RWPE1 (cell line): ENCODE measurements at regions not wholly inside any gene's neighbourhood (a gene's known extent, or its start where the extent isn't known, plus 50 kb on each side); places are given as distances from the start of the nearest gene placed in this dataset.

Experiments used
- CTCF ChIA-PET: fragments of 350-600 bp; sonication (Branson Sonifier 250); formaldehyde crosslinking; extraction: SDS; loops from one replicate; lab custom pipeline; 2021; lab: Yijun Ruan, JAX
- POLR2A ChIA-PET: fragments of 400-600 bp; formaldehyde crosslinking; extraction: SDS; loops from one replicate; lab custom pipeline; 2020; ENCODE audit warnings: antibody characterized with exemption; ENCODE audit not compliant: low non-redundant PET; lab: Yijun Ruan, JAX
- DNase-seq: peaks from one replicate; pipeline ENCODE4 v3.0.0; 2012; ENCODE audit warnings: low spot score
- H3K27ac ChIP-seq: fragments of 450-650 bp; 2 replicates; pipeline ENCODE4 v1.5.1; 2017
- CTCF ChIP-seq: fragments of 450-650 bp; conservative IDR thresholded peaks from 2 replicates; pipeline ENCODE4 v1.5.1; 2017; ENCODE audit warnings: low read depth, mild to moderate bottlenecking

DNA sequence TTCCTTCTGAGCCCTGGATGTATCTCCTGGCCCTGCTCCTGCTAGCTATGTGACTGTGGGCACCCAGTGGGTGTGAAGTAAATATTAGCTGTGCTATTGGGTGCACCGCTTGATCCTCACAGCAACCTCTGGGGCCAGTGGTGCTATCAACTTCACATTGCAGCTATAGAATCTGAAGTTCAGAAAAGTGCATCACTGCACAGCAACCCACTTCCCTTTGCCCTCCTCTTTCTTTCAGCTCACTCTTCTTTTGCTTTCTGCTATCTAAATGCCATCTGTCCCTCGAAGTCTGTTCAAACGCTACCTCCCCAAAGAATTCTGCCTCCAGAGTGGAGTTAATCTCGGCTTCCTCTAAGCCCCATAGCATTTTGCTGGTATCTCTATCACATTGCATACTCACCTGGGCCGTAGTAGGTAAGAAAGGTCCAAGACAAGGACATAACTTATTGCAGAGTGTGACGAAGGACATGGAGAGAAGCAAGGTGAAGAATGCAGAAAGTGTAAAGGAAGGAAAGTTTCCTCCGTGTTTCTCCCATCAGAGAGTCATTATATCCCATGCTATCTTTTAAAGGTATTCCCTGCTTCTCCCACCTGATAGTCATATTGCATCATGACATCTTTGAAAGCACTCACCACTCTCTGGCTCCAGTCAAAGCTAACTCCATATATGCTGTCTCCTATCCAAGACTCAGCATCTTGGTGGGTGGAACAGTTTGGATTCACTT, 57.1 kb upstream of the BCL6 start:
- no peak for TF ChIP-seq CTCF
- ChIA-PET POLR2A (no interaction called here), CTCF (interaction anchor here (0.6 kb wide), 1 partner anchor 112 kb away, joined by 3 read pairs; no protein-coding TSS in a partner anchor)
- no peak for DNase-seq
- no peak overlapping the region for H3K27ac ChIP-seq

GRCh38 chr3:187802928-187803259, 57.6 kb upstream of the BCL6 start:
- no peak for DNase-seq
- ChIA-PET POLR2A (no interaction called here), CTCF (interaction anchor here (0.6 kb wide), 1 partner anchor 57 kb away, joined by 4 read pairs; no protein-coding TSS in a partner anchor)
- no peak overlapping the region for H3K27ac ChIP-seq
- no peak for TF ChIP-seq CTCF

DNA sequence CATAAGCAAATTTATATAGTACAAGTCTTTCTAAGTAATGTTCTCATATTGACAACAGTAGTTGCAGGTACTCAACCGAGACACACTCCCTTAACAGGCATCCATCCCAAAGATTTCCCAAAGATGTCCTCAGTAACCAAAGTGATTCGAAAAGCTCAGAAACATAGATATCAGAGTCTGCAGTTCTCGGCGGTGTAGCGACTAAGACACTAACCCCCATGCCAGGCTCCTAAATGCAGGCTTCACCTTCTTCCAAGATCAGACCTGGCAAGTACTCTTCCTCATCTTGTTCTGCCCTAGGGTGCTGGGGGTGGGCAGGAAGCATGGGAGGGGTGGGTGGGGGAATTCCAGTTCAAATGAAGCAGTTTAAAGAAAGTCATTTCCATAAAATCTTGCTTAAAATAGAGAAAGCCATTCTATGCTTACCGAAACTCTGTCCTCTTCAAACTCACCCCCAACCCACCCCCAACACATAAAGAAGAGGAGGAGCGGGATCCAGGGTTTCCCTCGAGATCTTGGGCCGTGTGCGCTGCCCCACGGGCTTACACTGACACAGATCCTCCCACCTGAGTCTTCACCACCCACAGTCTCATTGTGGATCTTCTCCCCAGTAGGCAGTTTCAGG, 59.0 kb upstream of the BCL6 start:
- no peak for TF ChIP-seq CTCF
- ChIA-PET POLR2A (no interaction called here), CTCF (no interaction called here)
- H3K27ac ChIP-seq = no peak overlapping the region
- DNase-seq = no peak

DNA sequence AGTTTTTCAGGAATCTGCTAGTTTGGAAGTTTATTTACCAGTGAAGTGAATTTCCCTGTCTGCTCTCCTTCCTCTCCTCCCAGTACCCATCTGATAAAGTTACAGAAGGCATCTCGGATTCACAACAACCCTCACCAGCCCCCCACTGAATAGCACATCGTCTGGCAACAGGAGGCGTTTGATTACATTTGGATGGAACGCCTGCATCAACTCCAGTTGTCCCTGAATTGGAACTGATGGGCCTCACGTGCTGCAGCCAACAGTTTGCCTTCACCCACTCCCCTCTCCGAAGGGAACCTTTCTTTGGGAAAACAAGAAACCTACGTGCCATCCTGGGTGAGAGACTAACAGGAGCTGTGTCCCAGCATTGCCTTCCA, 59.5 kb upstream of the BCL6 start:
- TF ChIP-seq CTCF = no peak
- DNase-seq = no peak

DNA sequence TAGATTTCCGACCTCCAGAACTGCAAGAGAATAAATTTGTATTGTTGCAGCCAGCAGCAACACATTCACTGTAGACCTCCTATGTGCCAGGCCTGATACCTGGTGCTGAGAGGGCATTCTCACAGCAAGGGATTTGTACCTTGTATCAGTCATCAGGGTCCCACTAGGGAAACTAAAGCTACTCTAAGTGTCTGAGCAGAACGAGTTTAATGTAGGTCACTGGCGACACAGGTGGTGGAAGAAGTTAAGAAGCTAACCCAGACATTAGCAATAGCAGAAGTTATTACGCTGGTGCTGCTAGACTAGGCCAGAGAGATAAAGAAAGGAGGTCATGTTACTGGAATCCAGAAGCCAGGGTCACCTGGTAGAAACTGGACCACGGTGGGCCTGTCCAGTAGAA, 60.5 kb upstream of the BCL6 start:
- ChIA-PET CTCF (no interaction called here), POLR2A (no interaction called here)
- no peak for DNase-seq
- no peak overlapping the region for H3K27ac ChIP-seq
- no peak for TF ChIP-seq CTCF

More for the DNA sequence above, 59.5 kb upstream of the BCL6 start:
- CTCF ChIA-PET = no interaction called here
- H3K27ac ChIP-seq = no peak overlapping the region
- POLR2A ChIA-PET = no interaction called here

GRCh38 chr3:187807086-187807862, 62.0 kb upstream of the BCL6 start:
- ChIA-PET CTCF (interaction anchor here (0.6 kb wide), 1 partner anchor 23 kb away, joined by 3 read pairs; no protein-coding TSS in a partner anchor), POLR2A (no interaction called here)
- no peak overlapping the region for H3K27ac ChIP-seq
- TF ChIP-seq CTCF = no peak
- DNase-seq = peak; percentile 26
